Gastroesophageal sphincter (tissue), 3 donors: ENCODE measurements at regions not wholly inside any gene's neighbourhood (a gene's known extent, or its start where the extent isn't known, plus 50 kb on each side); places are given as distances from the start of the nearest gene placed in this dataset.

ENCODE experiments used
- CTCF ChIP-seq, 4 experiments: fragments of 200-600 bp in 2 of 4; fragments of 450-650 bp in 2 of 4; sonication (generic) in 1 of 4; IDR thresholded peaks; one replicate each; pipeline ENCODE4 v1.5.1; 2017 to 2019; ENCODE audit warnings: antibody characterized with exemption in 4 of 4, mild to moderate bottlenecking in 2 of 4, moderate library complexity in 2 of 4
- EP300 ChIP-seq: sonication (generic); formaldehyde crosslinking; IDR thresholded peaks from one replicate; pipeline ENCODE4 v1.6.1; 2017; ENCODE audit warnings: antibody characterized with exemption, mild to moderate bottlenecking
- POLR2A ChIP-seq, 2 donors: fragments of 450-650 bp; IDR thresholded peaks; one replicate each; pipeline ENCODE4 v1.6.1; 2017; ENCODE audit warnings: antibody characterized with exemption in 2 of 2, mild to moderate bottlenecking in 2 of 2, moderate library complexity in 1 of 2
- POLR2AphosphoS5 ChIP-seq: sonication (generic); formaldehyde crosslinking; IDR thresholded peaks from one replicate; pipeline ENCODE4 v1.6.1; 2017; ENCODE audit warnings: antibody characterized with exemption

DNA sequence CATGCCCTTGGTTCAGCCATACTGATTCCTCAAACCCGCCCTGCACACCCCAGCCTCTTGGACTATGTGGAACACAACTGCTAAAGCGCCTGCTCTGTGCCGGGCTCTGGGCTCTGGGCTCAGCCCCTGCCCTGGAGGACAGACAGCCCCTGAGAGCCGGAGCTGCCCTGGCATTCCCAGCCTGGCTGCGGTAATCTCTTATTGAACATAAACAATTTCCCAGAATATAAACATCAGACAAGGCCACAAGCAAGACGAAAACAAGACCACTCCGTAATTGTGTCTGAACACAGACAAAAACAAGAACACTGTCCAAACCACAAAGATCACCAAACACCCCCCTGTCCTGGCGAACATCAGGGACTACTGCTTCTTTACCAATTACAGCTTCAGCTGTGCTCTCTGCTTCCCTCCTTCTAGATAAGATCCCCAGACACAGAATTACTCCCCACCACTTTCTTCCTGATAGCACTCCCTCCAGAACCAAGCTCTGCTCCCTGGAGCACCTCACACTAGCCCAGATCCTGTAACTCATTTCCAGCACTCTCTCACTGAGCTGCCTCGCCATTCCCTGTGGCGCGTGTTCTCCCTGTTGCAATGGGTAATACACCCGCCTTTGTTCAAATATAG lies 57.1 kb upstream of the TLE3 start:
- TF ChIP-seq EP300 (no peak), POLR2AphosphoS5 (no peak), CTCF (IDR thresholded peaks at IDR 0.05) (no peak), POLR2A (IDR thresholded peaks at IDR 0.05) (no peak)
